ENCODE measurements at regions not wholly inside any gene's neighbourhood (a gene's known extent, or its start where the extent isn't known, plus 50 kb on each side); places are given as distances from the start of the nearest gene placed in this dataset.
A peak's percentile ranks its signal among the peaks of the same experiment; 100 is the strongest.
"Not testable (repeated sequence)": the region's sequence is repeated elsewhere in the genome, so short reads cannot be mapped to it uniquely, and the experiment has no call there.

GRCh38 chr9:16062542-16063240, 509.8 kb downstream of the CCDC171 start (continued):
- TF ChIP-seq CHD2 (IDR thresholded peaks at IDR 0.05; ENCODE audit: low read length, partially characterized antibody) (no peak), RCOR1 (IDR thresholded peaks at IDR 0.05; ENCODE audit: low read length) (no peak), JUND (IDR thresholded peaks at IDR 0.05) (peak; percentile 74)
- TF ChIP-seq, protein P1, sequence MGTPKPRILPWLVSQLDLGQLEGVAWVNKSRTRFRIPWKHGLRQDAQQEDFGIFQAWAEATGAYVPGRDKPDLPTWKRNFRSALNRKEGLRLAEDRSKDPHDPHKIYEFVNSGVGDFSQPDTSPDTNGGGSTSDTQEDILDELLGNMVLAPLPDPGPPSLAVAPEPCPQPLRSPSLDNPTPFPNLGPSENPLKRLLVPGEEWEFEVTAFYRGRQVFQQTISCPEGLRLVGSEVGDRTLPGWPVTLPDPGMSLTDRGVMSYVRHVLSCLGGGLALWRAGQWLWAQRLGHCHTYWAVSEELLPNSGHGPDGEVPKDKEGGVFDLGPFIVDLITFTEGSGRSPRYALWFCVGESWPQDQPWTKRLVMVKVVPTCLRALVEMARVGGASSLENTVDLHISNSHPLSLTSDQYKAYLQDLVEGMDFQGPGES (IDR thresholded peaks at IDR 0.05; ENCODE audit: low read depth, low read length) = no peak

GRCh38 chr9:16063241-16063591, 510.4 kb downstream of the CCDC171 start:
- H3K4me1 ChIP-seq (ENCODE audit: control insufficient read depth in 1 of 2, insufficient read depth in 2 of 2, low read depth in 1 of 2, low read length in 1 of 2) = peaks cover 0 to 10% of the 10 kb centered on the region in 2 experiments; a peak in 1 of 4 replicates
- no peak overlapping the region for H3K4me3 ChIP-seq (ENCODE audit: low read depth in 2 of 2, low read length in 1 of 2)
- peak overlapping the region in 1 of 2 experiments; percentile 72; a peak in 2 of 4 replicates for H3K27ac ChIP-seq (ENCODE audit: low read depth in 2 of 2, low read length in 1 of 2)
- no peaks in the 10 kb centered on the region for H3K9me2 ChIP-seq
- DNase-seq = no peak
- ChIA-PET CTCF (no interaction called here), POLR2A (no interaction called here)
- no peaks in the 10 kb centered on the region for H3K9me3 ChIP-seq
- H3K4me2 ChIP-seq = 0 out of 2 replicates have a peak overlapping the region, but pooled peaks have one; percentile 32
- no peaks in the 10 kb centered on the region for H3K36me3 ChIP-seq (replicated peaks in 1 of 2; ENCODE audit: control insufficient read depth in 1 of 2, insufficient read depth in 2 of 2, low read length in 1 of 2)
- no peak for TF ChIP-seq FOXJ3 (CRISPR knock-in tag; IDR thresholded peaks at IDR 0.05)
- no peak for TF ChIP-seq RAD21 (IDR thresholded peaks at IDR 0.05; ENCODE audit: low read length)
- TF ChIP-seq YY1 (IDR thresholded peaks at IDR 0.05; ENCODE audit: low read depth) = no peak
- no peak for TF ChIP-seq ELF1 (IDR thresholded peaks at IDR 0.05)
- no peak for TF ChIP-seq FOSL2 (IDR thresholded peaks at IDR 0.05; ENCODE audit: borderline replicate concordance, low read depth)
- H3K9ac ChIP-seq = no peak overlapping the region; the same call in 1 of the 2 replicates
- no peaks in the 10 kb centered on the region for H3K27me3 ChIP-seq (ENCODE audit: insufficient read depth)
- no peaks in the 10 kb centered on the region for H4K20me1 ChIP-seq (ENCODE audit: insufficient read depth)
- H2AFZ ChIP-seq (ENCODE audit: low read depth) = no peak overlapping the region
- WGBS (ENCODE audit: low lambda C conversion rate) = 73% methylated on average over 5 of the region's 5 CpGs
- no peaks in the 10 kb centered on the region for H3K79me2 ChIP-seq (ENCODE audit: insufficient read depth)
- peaks cover 16% of the 10 kb centered on the region for H3F3A ChIP-seq (replicated peaks; ENCODE audit: insufficient read depth)

GRCh38 chr9:16064771-16065170, 511.9 kb downstream of the CCDC171 start:
- 88% methylated on average over 8 of the region's 8 CpGs for WGBS (ENCODE audit: low lambda C conversion rate)
- POLR2A ChIA-PET = no interaction called here
- Histone ChIP-seq H3K9me3 (no peaks in the 10 kb centered on the region), H2AFZ (ENCODE audit: low read depth) (no peak overlapping the region), H4K20me1 (ENCODE audit: insufficient read depth) (no peaks in the 10 kb centered on the region), H3K36me3 (replicated peaks in 1 of 2; ENCODE audit: control insufficient read depth in 1 of 2, insufficient read depth in 2 of 2, low read length in 1 of 2) (no peaks in the 10 kb centered on the region), H3K4me3 (ENCODE audit: low read depth in 2 of 2, low read length in 1 of 2) (no peak overlapping the region), H3K9me2 (no peaks in the 10 kb centered on the region), H3K4me1 (ENCODE audit: control insufficient read depth in 1 of 2, insufficient read depth in 2 of 2, low read depth in 1 of 2, low read length in 1 of 2) (peaks cover 0 to 10% of the 10 kb centered on the region in 2 experiments; a peak in 1 of 4 replicates), H3K9ac (no peak overlapping the region), H3F3A (replicated peaks; ENCODE audit: insufficient read depth) (peaks cover 9% of the 10 kb centered on the region), H3K79me2 (ENCODE audit: insufficient read depth) (no peaks in the 10 kb centered on the region), H3K4me2 (no peak overlapping the region), H3K27me3 (ENCODE audit: insufficient read depth) (no peaks in the 10 kb centered on the region), H3K27ac (ENCODE audit: low read depth in 2 of 2, low read length in 1 of 2) (no peak overlapping the region)
- TF ChIP-seq TAF1 (IDR thresholded peaks at IDR 0.05; ENCODE audit: borderline replicate concordance, low read depth, low read length) (no peak), GATA2 (CRISPR knock-in tag; IDR thresholded peaks at IDR 0.05) (no peak), USF1 (IDR thresholded peaks at IDR 0.05; ENCODE audit: borderline replicate concordance, low read depth) (no peak)
- CTCF ChIA-PET = no interaction called here
- DNase-seq = peak; percentile 20

- H3K79me2 ChIP-seq (ENCODE audit: insufficient read depth); H3K27ac ChIP-seq (ENCODE audit: low read depth in 2 of 2, low read length in 1 of 2); H3F3A ChIP-seq (replicated peaks; ENCODE audit: insufficient read depth); H4K20me1 ChIP-seq (ENCODE audit: insufficient read depth); H3K4me3 ChIP-seq (ENCODE audit: low read depth in 2 of 2, low read length in 1 of 2); CTCF ChIA-PET; H2AFZ ChIP-seq (ENCODE audit: low read depth); H3K27me3 ChIP-seq (ENCODE audit: insufficient read depth); POLR2A ChIA-PET; DNase-seq; H3K36me3 ChIP-seq (replicated peaks in 1 of 2; ENCODE audit: control insufficient read depth in 1 of 2, insufficient read depth in 2 of 2, low read length in 1 of 2); H3K4me2 ChIP-seq; H3K9me2 ChIP-seq; H3K9me3 ChIP-seq; H3K9ac ChIP-seq: not testable (repeated sequence)
- H3K4me1 ChIP-seq (ENCODE audit: control insufficient read depth in 1 of 2, insufficient read depth in 2 of 2, low read depth in 1 of 2, low read length in 1 of 2) = peaks cover 0 to 10% of the 10 kb centered on the region in 2 experiments; a peak in 1 of 4 replicates
- 68% methylated on average over 6 of the region's 6 CpGs for WGBS (ENCODE audit: low lambda C conversion rate)
These were observed 513.4 kb downstream of the CCDC171 start for GRCh38 chr9:16066201-16066600.

All from SK-N-SH (cell line).